ENCODE measurements at regions not wholly inside any gene's neighbourhood (a gene's known extent, or its start where the extent isn't known, plus 50 kb on each side); places are given as distances from the start of the nearest gene placed in this dataset.
"Not testable (repeated sequence)": the region's sequence is repeated elsewhere in the genome, so short reads cannot be mapped to it uniquely, and the experiment has no call there.

GRCh38 chr4:79827283-79827682, 245.7 kb downstream of the ANTXR2 start:
- DNase-seq (ENCODE audit: extremely low spot score) = no peak
- no peak for TF ChIP-seq ARNT (IDR thresholded peaks at IDR 0.05)
- no peak for TF ChIP-seq SP1 (IDR thresholded peaks at IDR 0.05)
- TF ChIP-seq L3MBTL2 (conservative IDR thresholded peaks at IDR 0.05) = no peak
- no peak for TF ChIP-seq HDGF (IDR thresholded peaks at IDR 0.05; ENCODE audit: borderline replicate concordance)
- no peak for TF ChIP-seq CTBP1 (IDR thresholded peaks at IDR 0.05; ENCODE audit: borderline replicate concordance)
- no peak for TF ChIP-seq NFRKB (IDR thresholded peaks at IDR 0.05)
- no peak for TF ChIP-seq LEF1 (IDR thresholded peaks at IDR 0.05; ENCODE audit: borderline replicate concordance)
- TF ChIP-seq FOXM1 (IDR thresholded peaks at IDR 0.05; ENCODE audit: borderline replicate concordance) = no peak
- TF ChIP-seq FOXA1 (IDR thresholded peaks at IDR 0.05) = no peak
- TF ChIP-seq ZNF384 (IDR thresholded peaks at IDR 0.05) = no peak
- ChIA-PET CTCF (no interaction called here), POLR2A (no interaction called here)

- DNase-seq (ENCODE audit: extremely low spot score) = no peak
- CTCF ChIA-PET = no interaction called here
Measured at GRCh38 chr4:79823148-79823763, 249.8 kb downstream of the ANTXR2 start.

GRCh38 chr4:79820427-79820826, 252.6 kb downstream of the ANTXR2 start:
- TF ChIP-seq TARDBP (IDR thresholded peaks at IDR 0.05) = no peak
- no peak for TF ChIP-seq ELF4 (IDR thresholded peaks at IDR 0.05)
- no peak for TF ChIP-seq SUZ12 (IDR thresholded peaks at IDR 0.05)
- no peak for TF ChIP-seq FOXK2 (IDR thresholded peaks at IDR 0.05)
- no peak for TF ChIP-seq ARNT (IDR thresholded peaks at IDR 0.05)
- TF ChIP-seq CTBP1 (IDR thresholded peaks at IDR 0.05; ENCODE audit: borderline replicate concordance) = no peak
- no peak for TF ChIP-seq FOXM1 (IDR thresholded peaks at IDR 0.05; ENCODE audit: borderline replicate concordance)
- no peak for TF ChIP-seq NFRKB (IDR thresholded peaks at IDR 0.05)
- TF ChIP-seq SP1 (IDR thresholded peaks at IDR 0.05) = no peak
- no peak for TF ChIP-seq ZNF384 (IDR thresholded peaks at IDR 0.05)
- no peak for TF ChIP-seq HDGF (IDR thresholded peaks at IDR 0.05; ENCODE audit: borderline replicate concordance)
- TF ChIP-seq LEF1 (IDR thresholded peaks at IDR 0.05; ENCODE audit: borderline replicate concordance) = no peak
- TF ChIP-seq FOXA1 (IDR thresholded peaks at IDR 0.05) = no peak
- TF ChIP-seq BHLHE40 (IDR thresholded peaks at IDR 0.05; ENCODE audit: borderline replicate concordance) = no peak
- TF ChIP-seq L3MBTL2 (conservative IDR thresholded peaks at IDR 0.05) = no peak
- DNase-seq (ENCODE audit: extremely low spot score) = peak; percentile 7
- ChIA-PET CTCF (no interaction called here), POLR2A (no interaction called here)

More at GRCh38 chr4:79823148-79823763, 249.8 kb downstream of the ANTXR2 start:
- no peak for TF ChIP-seq SP1 (IDR thresholded peaks at IDR 0.05)
- no peak for TF ChIP-seq TARDBP (IDR thresholded peaks at IDR 0.05)
- no peak for TF ChIP-seq ARNT (IDR thresholded peaks at IDR 0.05)
- TF ChIP-seq L3MBTL2 (conservative IDR thresholded peaks at IDR 0.05) = no peak
- no peak for TF ChIP-seq NFRKB (IDR thresholded peaks at IDR 0.05)
- TF ChIP-seq FOXA1 (IDR thresholded peaks at IDR 0.05) = no peak
- no peak for TF ChIP-seq ELF4 (IDR thresholded peaks at IDR 0.05)
- no peak for TF ChIP-seq FOXK2 (IDR thresholded peaks at IDR 0.05)
- no peak for TF ChIP-seq PKNOX1 (IDR thresholded peaks at IDR 0.05)
- TF ChIP-seq SUZ12 (IDR thresholded peaks at IDR 0.05) = no peak
- no peak for TF ChIP-seq ZNF384 (IDR thresholded peaks at IDR 0.05)
- no peak for TF ChIP-seq CTBP1 (IDR thresholded peaks at IDR 0.05; ENCODE audit: borderline replicate concordance)
- no peak for TF ChIP-seq HDGF (IDR thresholded peaks at IDR 0.05; ENCODE audit: borderline replicate concordance)
- TF ChIP-seq BHLHE40 (IDR thresholded peaks at IDR 0.05; ENCODE audit: borderline replicate concordance) = no peak
- TF ChIP-seq FOXM1 (IDR thresholded peaks at IDR 0.05; ENCODE audit: borderline replicate concordance) = no peak
- TF ChIP-seq LEF1 (IDR thresholded peaks at IDR 0.05; ENCODE audit: borderline replicate concordance) = no peak
- POLR2A ChIA-PET = no interaction called here

- POLR2A ChIA-PET; CTCF ChIA-PET; DNase-seq (ENCODE audit: extremely low spot score): not testable (repeated sequence)
Measured at GRCh38 chr4:79807933-79808332, 265.1 kb downstream of the ANTXR2 start.

- ChIA-PET CTCF (no interaction called here), POLR2A (no interaction called here)
Measured at GRCh38 chr4:79798047-79798446, 275.0 kb downstream of the ANTXR2 start.

DNA sequence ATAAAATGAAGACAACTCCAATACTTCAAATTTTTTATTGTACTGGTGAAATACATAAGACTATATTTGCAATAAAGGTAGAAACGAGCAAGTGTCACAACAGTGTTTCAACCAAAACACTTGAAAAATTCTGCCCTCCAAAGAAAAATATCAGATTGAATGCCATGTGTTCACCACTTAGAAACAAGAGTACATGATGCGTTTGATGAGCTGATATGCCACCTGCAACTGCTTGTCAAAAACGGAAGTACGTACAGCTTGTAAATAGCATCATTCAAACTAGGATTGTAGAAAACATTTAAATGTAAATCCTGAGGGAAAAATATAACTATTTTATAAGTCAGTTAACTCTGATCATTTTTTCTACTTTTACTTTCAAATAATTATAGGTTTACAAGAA, 276.1 kb downstream of the ANTXR2 start:
- no peak for DNase-seq (ENCODE audit: extremely low spot score)
- ChIA-PET POLR2A (no interaction called here), CTCF (no interaction called here)
- TF ChIP-seq ARNT (IDR thresholded peaks at IDR 0.05) (no peak), LEF1 (IDR thresholded peaks at IDR 0.05; ENCODE audit: borderline replicate concordance) (no peak), ELF4 (IDR thresholded peaks at IDR 0.05) (no peak), BHLHE40 (IDR thresholded peaks at IDR 0.05; ENCODE audit: borderline replicate concordance) (no peak), NFRKB (IDR thresholded peaks at IDR 0.05) (no peak), SUZ12 (IDR thresholded peaks at IDR 0.05) (no peak)

More at GRCh38 chr4:79798047-79798446, 275.0 kb downstream of the ANTXR2 start:
- no peak for DNase-seq (ENCODE audit: extremely low spot score)
- TF ChIP-seq TARDBP (IDR thresholded peaks at IDR 0.05) = no peak
- no peak for TF ChIP-seq FOXK2 (IDR thresholded peaks at IDR 0.05)
- TF ChIP-seq LEF1 (IDR thresholded peaks at IDR 0.05; ENCODE audit: borderline replicate concordance) = no peak
- TF ChIP-seq BHLHE40 (IDR thresholded peaks at IDR 0.05; ENCODE audit: borderline replicate concordance) = no peak
- TF ChIP-seq PKNOX1 (IDR thresholded peaks at IDR 0.05) = no peak
- TF ChIP-seq HDGF (IDR thresholded peaks at IDR 0.05; ENCODE audit: borderline replicate concordance) = no peak
- TF ChIP-seq FOXM1 (IDR thresholded peaks at IDR 0.05; ENCODE audit: borderline replicate concordance) = no peak
- TF ChIP-seq FOXA1 (IDR thresholded peaks at IDR 0.05) = no peak
- TF ChIP-seq NFRKB (IDR thresholded peaks at IDR 0.05) = no peak
- no peak for TF ChIP-seq CTBP1 (IDR thresholded peaks at IDR 0.05; ENCODE audit: borderline replicate concordance)
- no peak for TF ChIP-seq L3MBTL2 (conservative IDR thresholded peaks at IDR 0.05)
- no peak for TF ChIP-seq ZNF384 (IDR thresholded peaks at IDR 0.05)
- TF ChIP-seq ARNT (IDR thresholded peaks at IDR 0.05) = no peak
- no peak for TF ChIP-seq SUZ12 (IDR thresholded peaks at IDR 0.05)
- TF ChIP-seq SP1 (IDR thresholded peaks at IDR 0.05) = no peak
- no peak for TF ChIP-seq ELF4 (IDR thresholded peaks at IDR 0.05)

DNA sequence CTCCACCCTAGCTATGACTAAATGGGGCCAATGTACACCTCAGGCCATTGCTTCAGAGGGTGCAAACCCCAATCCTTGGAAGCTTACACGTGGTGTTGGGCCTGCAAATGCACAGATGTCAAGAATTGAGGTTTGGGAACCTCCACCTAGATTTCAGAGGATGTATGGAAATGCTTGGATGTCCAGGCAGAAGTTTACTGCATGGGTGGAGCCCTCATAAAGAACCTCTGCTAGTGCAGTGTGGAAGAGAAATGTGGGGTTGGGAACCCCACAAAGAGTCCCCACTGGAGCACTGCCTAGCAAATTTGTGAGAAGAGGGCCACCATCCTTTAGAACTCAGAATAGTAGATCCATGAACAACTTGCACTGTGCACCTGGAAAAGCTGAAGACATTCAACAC, 284.1 kb downstream of the ANTXR2 start:
- no peak for DNase-seq (ENCODE audit: extremely low spot score)
- TF ChIP-seq BHLHE40 (IDR thresholded peaks at IDR 0.05; ENCODE audit: borderline replicate concordance) (no peak), ZNF384 (IDR thresholded peaks at IDR 0.05) (no peak), HDGF (IDR thresholded peaks at IDR 0.05; ENCODE audit: borderline replicate concordance) (no peak), SUZ12 (IDR thresholded peaks at IDR 0.05) (no peak), ELF4 (IDR thresholded peaks at IDR 0.05) (no peak), PKNOX1 (IDR thresholded peaks at IDR 0.05) (no peak), FOXM1 (IDR thresholded peaks at IDR 0.05; ENCODE audit: borderline replicate concordance) (no peak), LEF1 (IDR thresholded peaks at IDR 0.05; ENCODE audit: borderline replicate concordance) (no peak), TARDBP (IDR thresholded peaks at IDR 0.05) (no peak), SP1 (IDR thresholded peaks at IDR 0.05) (no peak), FOXK2 (IDR thresholded peaks at IDR 0.05) (no peak), CTBP1 (IDR thresholded peaks at IDR 0.05; ENCODE audit: borderline replicate concordance) (no peak), NFRKB (IDR thresholded peaks at IDR 0.05) (no peak), ARNT (IDR thresholded peaks at IDR 0.05) (no peak), FOXA1 (IDR thresholded peaks at IDR 0.05) (no peak)
- CTCF ChIA-PET = no interaction called here
- POLR2A ChIA-PET = no interaction called here

Data from HEK293T (cell line).